ENCODE measurements at regions not wholly inside any gene's neighbourhood (a gene's known extent, or its start where the extent isn't known, plus 50 kb on each side); places are given as distances from the start of the nearest gene placed in this dataset.
"Not testable (repeated sequence)": the region's sequence is repeated elsewhere in the genome, so short reads cannot be mapped to it uniquely, and the experiment has no call there.

GRCh38 chr16:49940464-49941224, 84.4 kb upstream of the CNEP1R1 start:
- peak; percentile 33 for DNase-seq (ENCODE audit: low spot score)

GRCh38 chr16:49944221-49944620, 80.8 kb upstream of the CNEP1R1 start:
- no peak for DNase-seq (ENCODE audit: low spot score)

- no peak for DNase-seq (ENCODE audit: low spot score)
Measured at GRCh38 chr16:49947907-49948678, 76.9 kb upstream of the CNEP1R1 start.

GRCh38 chr16:49951574-49952195, 73.3 kb upstream of the CNEP1R1 start:
- DNase-seq (ENCODE audit: low spot score), result no peak

GRCh38 chr16:49952386-49952785, 72.6 kb upstream of the CNEP1R1 start:
- DNase-seq (ENCODE audit: low spot score), result peak; percentile 42

- DNase-seq (ENCODE audit: low spot score), result no peak
Measured at GRCh38 chr16:49953090-49953489, 71.9 kb upstream of the CNEP1R1 start.

GRCh38 chr16:49955858-49956257, 69.2 kb upstream of the CNEP1R1 start:
- no peak for DNase-seq (ENCODE audit: low spot score)

GRCh38 chr16:49956915-49957314, 68.1 kb upstream of the CNEP1R1 start:
- DNase-seq (ENCODE audit: low spot score), result no peak

GRCh38 chr16:49958448-49958847, 66.6 kb upstream of the CNEP1R1 start:
- no peak for DNase-seq (ENCODE audit: low spot score)

- no peak for DNase-seq (ENCODE audit: low spot score)
Measured at GRCh38 chr16:49959552-49960277, 65.3 kb upstream of the CNEP1R1 start.

GRCh38 chr16:49961089-49961488, 63.9 kb upstream of the CNEP1R1 start:
- no peak for DNase-seq (ENCODE audit: low spot score)

- not testable (repeated sequence) for DNase-seq (ENCODE audit: low spot score)
Measured at GRCh38 chr16:49962566-49962965, 62.5 kb upstream of the CNEP1R1 start.

GRCh38 chr16:49964316-49964715, 60.7 kb upstream of the CNEP1R1 start:
- no peak for DNase-seq (ENCODE audit: low spot score)

GRCh38 chr16:49964973-49965372, 60.1 kb upstream of the CNEP1R1 start:
- no peak for DNase-seq (ENCODE audit: low spot score)

- no peak for DNase-seq (ENCODE audit: low spot score)
Measured at GRCh38 chr16:49967012-49967559, 57.9 kb upstream of the CNEP1R1 start.

- DNase-seq (ENCODE audit: low spot score), result no peak
Measured at GRCh38 chr16:49969091-49970030, 55.7 kb upstream of the CNEP1R1 start.

GRCh38 chr16:49970797-49971431, 54.1 kb upstream of the CNEP1R1 start:
- no peak for DNase-seq (ENCODE audit: low spot score)

GRCh38 chr16:49972280-49972679, 52.7 kb upstream of the CNEP1R1 start:
- DNase-seq (ENCODE audit: low spot score), result no peak

- DNase-seq (ENCODE audit: low spot score), result no peak
Measured at GRCh38 chr16:49972961-49973360, 52.1 kb upstream of the CNEP1R1 start.
